D721Med (cell line): ENCODE measurements at regions not wholly inside any gene's neighbourhood (a gene's known extent, or its start where the extent isn't known, plus 50 kb on each side); places are given as distances from the start of the nearest gene placed in this dataset.
"Not testable (repeated sequence)": the region's sequence is repeated elsewhere in the genome, so short reads cannot be mapped to it uniquely, and the experiment has no call there.

Source experiments
- DNase-seq: peaks from one replicate; pipeline ENCODE4 v3.0.0; 2011; ENCODE audit warnings: low spot score; ENCODE audit not compliant: insufficient read length
- FAIRE-seq: peaks from 2 replicates; lab custom pipeline; 2011; peaks lifted over from hg19 to GRCh38; lab: Jason Lieb, UNC
- CTCF ChIP-seq: IDR thresholded peaks from 2 replicates; pipeline ENCODE4 v1.5.1; 2012; ENCODE audit warnings: mild to moderate bottlenecking, control low read depth; ENCODE audit not compliant: insufficient read depth; ENCODE audit errors: missing control alignments

GRCh38 chr7:98779800-98780587 lies 89.8 kb downstream of the TMEM130 start:
- TF ChIP-seq CTCF: no peak
- no peak for FAIRE-seq
- DNase-seq: no peak

- FAIRE-seq (no peak), DNase-seq (no peak)
- TF ChIP-seq CTCF: no peak
Measured at GRCh38 chr7:98784216-98784785, 85.5 kb downstream of the TMEM130 start.

GRCh38 chr7:98785929-98786571 lies 83.8 kb downstream of the TMEM130 start:
- no peak for TF ChIP-seq CTCF
- DNase-seq: no peak
- FAIRE-seq: no peak

GRCh38 chr7:98788966-98789365 lies 80.8 kb downstream of the TMEM130 start:
- no peak for TF ChIP-seq CTCF
- no peak for FAIRE-seq
- no peak for DNase-seq

- FAIRE-seq, DNase-seq: not testable (repeated sequence)
Measured at GRCh38 chr7:98794453-98794852, 75.4 kb downstream of the TMEM130 start.

GRCh38 chr7:98795741-98796493 lies 73.9 kb downstream of the TMEM130 start:
- FAIRE-seq (no peak), DNase-seq (no peak)
- no peak for TF ChIP-seq CTCF
